Liver (tissue), 8 donors: ENCODE measurements at regions not wholly inside any gene's neighbourhood (a gene's known extent, or its start where the extent isn't known, plus 50 kb on each side); places are given as distances from the start of the nearest gene placed in this dataset.

Experiments used
- DNase-seq: peaks from one replicate; pipeline ENCODE4 v3.0.0-alpha.2; 2017; ENCODE audit warnings: low spot score
- H3K27ac ChIP-seq, 2 donors: one replicate each; pipeline ENCODE4 v1.7.0; 2013; ENCODE audit warnings: inconsistent platforms in 2 of 2, low read length in 2 of 2, control low read depth in 1 of 2, low read depth in 1 of 2, mild to moderate bottlenecking in 1 of 2
- H3K27me3 ChIP-seq, 4 donors: one replicate each; pipeline versions ENCODE4 v1.6.1 to v1.7.0; 2013; ENCODE audit warnings: low read length in 3 of 4, inconsistent platforms in 1 of 4, mild to moderate bottlenecking in 1 of 4, moderate library complexity in 1 of 4; ENCODE audit not compliant: control insufficient read depth in 4 of 4, insufficient read depth in 4 of 4
- H3K36me3 ChIP-seq, 4 donors: one replicate each; pipeline versions ENCODE4 v1.6.1 to v1.7.0; 2013; ENCODE audit warnings: low read length in 3 of 4, mild to moderate bottlenecking in 3 of 4, low read depth in 1 of 4, moderate library complexity in 1 of 4; ENCODE audit not compliant: control insufficient read depth in 4 of 4, insufficient read depth in 3 of 4
- H3K4me1 ChIP-seq, 4 donors: one replicate each; pipeline versions ENCODE4 v1.6.1 to v1.7.0; 2013; ENCODE audit warnings: low read length in 3 of 4, mild to moderate bottlenecking in 3 of 4, moderate library complexity in 1 of 4; ENCODE audit not compliant: control insufficient read depth in 4 of 4, insufficient read depth in 4 of 4
- H3K4me3 ChIP-seq, 3 donors: one replicate each; pipeline versions ENCODE4 v1.6.1 to v1.7.0; 2013; ENCODE audit warnings: low read length in 3 of 3, control low read depth in 1 of 3, low read depth in 1 of 3, mild to moderate bottlenecking in 1 of 3
- H3K9ac ChIP-seq, 2 donors: one replicate each; pipeline ENCODE4 v1.7.0; 2013; ENCODE audit warnings: low read length in 2 of 2, mild to moderate bottlenecking in 2 of 2, moderate library complexity in 2 of 2, control low read depth in 1 of 2, low read depth in 1 of 2
- H3K9me3 ChIP-seq, 4 donors: one replicate each; pipeline versions ENCODE4 v1.6.1 to v1.7.0; 2013; ENCODE audit warnings: low read length in 3 of 4; ENCODE audit not compliant: control insufficient read depth in 4 of 4
- ATF3 ChIP-seq: IDR thresholded peaks from 2 replicates; pipeline ENCODE4 v1.6.1; 2016; ENCODE audit warnings: antibody characterized with exemption
- EGR1 ChIP-seq, 2 donors: IDR thresholded peaks; 2 replicates each; pipeline ENCODE4 v1.6.1; 2016 to 2018; ENCODE audit warnings: antibody characterized with exemption in 2 of 2, low read depth in 2 of 2
- FOXA1 ChIP-seq: IDR thresholded peaks from 2 replicates; pipeline ENCODE4 v1.6.1; 2016; ENCODE audit warnings: antibody characterized with exemption
- FOXA2 ChIP-seq: IDR thresholded peaks from 2 replicates; pipeline ENCODE4 v1.6.1; 2016; ENCODE audit warnings: antibody characterized with exemption
- GABPA ChIP-seq, 2 donors: IDR thresholded peaks in 1 of 2; conservative IDR thresholded peaks in 1 of 2; 2 replicates each; pipeline ENCODE4 v1.6.1; 2016; ENCODE audit warnings: antibody characterized with exemption in 2 of 2, mild to moderate bottlenecking in 1 of 2, moderate library complexity in 1 of 2
- HNF4A ChIP-seq, 2 donors: conservative IDR thresholded peaks; 2 replicates each; pipeline ENCODE4 v1.6.1; 2016; ENCODE audit warnings: antibody characterized with exemption in 2 of 2, mild to moderate bottlenecking in 2 of 2
- HNF4G ChIP-seq: IDR thresholded peaks from 2 replicates; pipeline ENCODE4 v1.6.1; 2016; ENCODE audit warnings: antibody characterized with exemption
- JUND ChIP-seq, 2 donors: IDR thresholded peaks; 2 replicates each; pipeline ENCODE4 v1.6.1; 2016; ENCODE audit warnings: antibody characterized with exemption in 2 of 2
- MAX ChIP-seq: IDR thresholded peaks from 2 replicates; pipeline ENCODE4 v1.6.1; 2016; ENCODE audit warnings: antibody characterized with exemption
- NR2F2 ChIP-seq: IDR thresholded peaks from 2 replicates; pipeline ENCODE4 v1.6.1; 2016; ENCODE audit warnings: antibody characterized with exemption
- RAD21 ChIP-seq, 2 donors: IDR thresholded peaks; 2 replicates each; pipeline ENCODE4 v1.6.1; 2016; ENCODE audit warnings: antibody characterized with exemption in 2 of 2, mild to moderate bottlenecking in 2 of 2
- REST ChIP-seq: IDR thresholded peaks from 2 replicates; pipeline ENCODE4 v1.6.1; 2016; ENCODE audit warnings: antibody characterized with exemption, mild to moderate bottlenecking
- RXRA ChIP-seq, 2 donors: IDR thresholded peaks; 2 replicates each; pipeline ENCODE4 v1.6.1; 2017 to 2018; ENCODE audit warnings: antibody characterized with exemption in 2 of 2, mild to moderate bottlenecking in 1 of 2
- SP1 ChIP-seq: IDR thresholded peaks from 2 replicates; pipeline ENCODE4 v1.6.1; 2018; ENCODE audit warnings: antibody characterized with exemption, mild to moderate bottlenecking
- TAF1 ChIP-seq: conservative IDR thresholded peaks from 2 replicates; pipeline ENCODE4 v1.6.1; 2016; ENCODE audit warnings: antibody characterized with exemption, mild to moderate bottlenecking
- YY1 ChIP-seq: IDR thresholded peaks from 2 replicates; pipeline ENCODE4 v1.6.1; 2016; ENCODE audit warnings: antibody characterized with exemption, mild to moderate bottlenecking
- ZBTB33 ChIP-seq: IDR thresholded peaks from 2 replicates; pipeline ENCODE4 v1.6.1; 2016; ENCODE audit warnings: antibody characterized with exemption
- WGBS: extraction: QIAGEN DNeasy Blood & Tissue Kit; methylation state at CpG from one replicate; pipeline ENCODE4 v1.1.7; 2013; 5-methylcytosine and 5-hydroxymethylcytosine counted together
- TF ChIP-seq, protein P1 (sequence below): fragments of 150-350 bp; IDR thresholded peaks from 2 replicates; pipeline ENCODE4 v1.5.1; 2017; ENCODE audit warnings: improper control_type of control experiment, low read depth, low read length; ENCODE audit not compliant: missing input control
- donor health status: healthy.
- donor health status: healthy.
- donor health status: healthy.
- donor health status: healthy.
- donor health status: healthy.

DNA sequence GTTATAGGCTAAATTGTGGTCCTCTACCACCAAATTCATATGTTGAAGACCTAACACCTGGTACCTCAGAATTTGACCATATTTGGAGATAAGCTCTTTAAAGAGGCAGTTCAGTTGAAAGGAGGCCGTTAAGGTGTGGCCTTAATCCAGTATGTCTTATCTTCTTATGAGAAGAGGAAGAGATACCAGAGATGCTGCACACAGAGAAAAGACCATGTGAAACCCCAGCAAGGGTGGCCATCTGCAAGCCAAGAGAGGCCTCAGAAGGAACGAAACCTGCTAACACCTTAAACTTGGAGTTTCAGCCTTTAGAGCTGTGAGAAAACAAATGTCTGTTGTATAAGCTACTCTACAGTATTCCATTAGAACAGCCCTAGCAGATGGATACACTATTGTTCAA lies 528.1 kb upstream of the DCC start:
- H3K27me3 ChIP-seq: no peaks in the 10 kb centered on the region
- H3K9me3 ChIP-seq: peaks cover 0 to 3% (median 1%) of the 10 kb centered on the region in 4 donors
- TF ChIP-seq SP1: no peak
- no peak overlapping the region for H3K9ac ChIP-seq
- no peaks in the 10 kb centered on the region for H3K36me3 ChIP-seq
- H3K4me3 ChIP-seq: no peak overlapping the region
- WGBS: 84% methylated on average over 2 of the region's 2 CpGs
- DNase-seq: no peak
- no peak overlapping the region for H3K27ac ChIP-seq
- H3K4me1 ChIP-seq: no peaks in the 10 kb centered on the region

DNA sequence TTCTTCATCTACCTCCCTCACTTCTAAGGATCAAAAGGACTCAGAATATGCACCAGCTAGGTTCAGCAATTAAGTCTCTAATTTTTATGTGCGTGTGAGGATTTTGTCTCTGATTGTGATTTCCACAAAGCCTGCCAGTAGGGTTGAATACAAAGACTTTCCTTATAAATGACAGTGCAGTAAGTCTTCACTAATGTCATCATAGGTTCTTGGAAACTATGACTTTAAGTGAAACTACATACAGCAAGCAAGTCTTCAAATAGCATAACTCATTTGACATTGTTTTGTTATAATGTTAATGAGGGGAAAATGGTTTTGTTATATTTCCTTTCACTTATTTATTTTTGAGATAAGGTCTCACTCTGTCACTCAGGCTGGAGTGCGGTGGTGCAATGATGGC lies 526.3 kb upstream of the DCC start:
- Histone ChIP-seq H3K36me3 (no peaks in the 10 kb centered on the region), H3K4me3 (no peak overlapping the region), H3K9me3 (peaks cover 0 to 3% (median 1%) of the 10 kb centered on the region in 4 donors), H3K27ac (no peak overlapping the region), H3K9ac (no peak overlapping the region), H3K4me1 (no peaks in the 10 kb centered on the region), H3K27me3 (no peaks in the 10 kb centered on the region)
- no peak for DNase-seq
- WGBS: 90% methylated on average over 2 of the region's 2 CpGs
- TF ChIP-seq, protein P1, sequence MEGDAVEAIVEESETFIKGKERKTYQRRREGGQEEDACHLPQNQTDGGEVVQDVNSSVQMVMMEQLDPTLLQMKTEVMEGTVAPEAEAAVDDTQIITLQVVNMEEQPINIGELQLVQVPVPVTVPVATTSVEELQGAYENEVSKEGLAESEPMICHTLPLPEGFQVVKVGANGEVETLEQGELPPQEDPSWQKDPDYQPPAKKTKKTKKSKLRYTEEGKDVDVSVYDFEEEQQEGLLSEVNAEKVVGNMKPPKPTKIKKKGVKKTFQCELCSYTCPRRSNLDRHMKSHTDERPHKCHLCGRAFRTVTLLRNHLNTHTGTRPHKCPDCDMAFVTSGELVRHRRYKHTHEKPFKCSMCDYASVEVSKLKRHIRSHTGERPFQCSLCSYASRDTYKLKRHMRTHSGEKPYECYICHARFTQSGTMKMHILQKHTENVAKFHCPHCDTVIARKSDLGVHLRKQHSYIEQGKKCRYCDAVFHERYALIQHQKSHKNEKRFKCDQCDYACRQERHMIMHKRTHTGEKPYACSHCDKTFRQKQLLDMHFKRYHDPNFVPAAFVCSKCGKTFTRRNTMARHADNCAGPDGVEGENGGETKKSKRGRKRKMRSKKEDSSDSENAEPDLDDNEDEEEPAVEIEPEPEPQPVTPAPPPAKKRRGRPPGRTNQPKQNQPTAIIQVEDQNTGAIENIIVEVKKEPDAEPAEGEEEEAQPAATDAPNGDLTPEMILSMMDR: no peak
- TF ChIP-seq ZBTB33 (no peak), JUND (IDR thresholded peaks at IDR 0.05) (no peak), EGR1 (IDR thresholded peaks at IDR 0.05; ENCODE audit: low read depth in 2 of 2) (no peak), NR2F2 (no peak), HNF4A (conservative IDR thresholded peaks at IDR 0.05) (no peak), HNF4G (no peak), MAX (no peak), YY1 (no peak), REST (no peak), TAF1 (no peak), FOXA2 (no peak), ATF3 (no peak), RXRA (IDR thresholded peaks at IDR 0.05) (no peak), FOXA1 (no peak), SP1 (no peak), RAD21 (IDR thresholded peaks at IDR 0.05) (no peak), GABPA (IDR thresholded peaks at IDR 0.05 in 1 of 2, conservative IDR thresholded peaks at IDR 0.05 in 1 of 2) (no peak)
